ENCODE measurements at regions not wholly inside any gene's neighbourhood (a gene's known extent, or its start where the extent isn't known, plus 50 kb on each side); places are given as distances from the start of the nearest gene placed in this dataset.

GRCh38 chr7:145168427-145168826 lies 332.6 kb upstream of the TPK1 start:
- no peak for TF ChIP-seq CTCF (IDR thresholded peaks at IDR 0.05; ENCODE audit: low read depth, low read length)
- TF ChIP-seq EZH2phosphoT487 (IDR thresholded peaks at IDR 0.05; ENCODE audit: low read depth), result no peak
